ENCODE measurements at regions not wholly inside any gene's neighbourhood (a gene's known extent, or its start where the extent isn't known, plus 50 kb on each side); places are given as distances from the start of the nearest gene placed in this dataset.

DNA sequence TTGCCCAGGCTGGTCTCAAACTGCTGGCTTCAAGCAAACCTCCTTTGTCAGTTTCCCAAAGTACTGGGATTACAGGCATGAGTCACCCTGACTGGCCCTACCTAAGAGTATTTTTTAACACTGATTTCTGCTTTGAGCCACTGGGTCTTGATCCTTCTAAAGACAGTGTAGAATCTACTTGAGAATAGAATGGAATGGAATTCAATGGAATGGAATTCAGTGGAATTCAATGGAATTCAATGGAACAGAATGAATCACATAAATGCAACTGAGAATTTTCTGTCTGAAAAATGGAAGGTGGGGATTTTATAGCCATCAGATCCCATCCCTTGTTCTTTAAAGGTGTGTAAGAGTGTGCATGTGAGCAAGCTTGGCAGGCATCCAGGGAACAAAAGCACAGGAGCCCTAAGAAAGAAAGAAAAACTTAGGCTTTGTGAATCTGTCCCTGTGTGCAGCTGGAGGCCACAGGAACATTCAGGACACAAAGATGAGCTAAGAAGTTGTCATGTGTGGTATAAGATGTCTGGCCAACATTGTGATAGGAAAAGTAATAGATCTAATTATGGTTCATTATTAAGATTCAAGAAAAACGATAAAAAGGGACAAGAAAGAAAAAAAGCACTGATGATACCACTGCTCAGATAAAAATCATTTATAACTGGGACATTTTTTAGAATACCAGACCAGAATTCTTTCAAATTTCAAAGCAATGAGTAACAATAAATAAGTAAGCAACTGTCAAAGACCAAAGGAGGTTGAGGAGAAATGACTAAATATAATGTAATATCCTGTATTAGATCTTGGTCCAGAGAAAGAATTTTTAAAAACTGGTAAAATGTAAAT, 681.0 kb upstream of the GJE1 start:
- TF ChIP-seq CTCF (IDR thresholded peaks at IDR 0.05; ENCODE audit: low read length), result no peak
- no peak for TF ChIP-seq EZH2 (IDR thresholded peaks at IDR 0.05; ENCODE audit: borderline replicate concordance, low read length)
